ENCODE measurements at regions not wholly inside any gene's neighbourhood (a gene's known extent, or its start where the extent isn't known, plus 50 kb on each side); places are given as distances from the start of the nearest gene placed in this dataset.
A peak's percentile ranks its signal among the peaks of the same experiment; 100 is the strongest.

DNA sequence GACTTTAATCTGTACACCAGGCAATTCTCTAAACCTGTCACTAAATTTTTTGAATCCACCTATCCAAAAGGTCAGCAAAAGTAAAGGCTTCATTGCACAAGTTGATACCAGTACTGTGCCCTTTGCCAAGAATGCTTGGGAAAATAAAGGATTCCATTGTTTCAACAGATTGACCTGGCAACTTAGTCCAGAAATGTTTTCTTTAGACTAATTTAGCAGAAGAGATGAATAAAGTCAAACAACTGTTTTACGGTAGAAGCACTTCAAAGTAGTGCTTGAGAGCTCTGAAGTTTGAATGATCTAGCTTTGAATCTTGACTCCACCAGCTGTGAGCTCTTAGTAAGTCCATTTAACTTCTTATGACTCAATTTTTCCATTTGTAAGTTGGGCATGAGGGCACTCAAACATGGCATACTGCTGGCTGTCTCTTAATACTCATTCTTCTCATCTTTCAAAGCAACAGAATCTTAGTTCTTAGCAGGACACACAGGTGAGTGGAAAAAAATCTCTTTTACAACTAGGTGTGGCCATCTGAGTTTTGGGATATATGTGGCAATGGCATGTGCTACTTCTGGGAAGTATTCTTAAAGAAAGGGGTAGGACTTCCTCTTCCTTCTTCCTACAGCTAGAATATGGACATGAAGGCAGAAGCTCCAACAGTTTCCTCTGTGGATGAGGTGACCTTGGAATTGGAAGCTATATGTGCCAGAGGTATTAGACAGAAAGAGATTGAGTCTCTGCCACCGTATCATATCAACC is 55.9 kb upstream of the LOC128125822 start:
- H3K4me3 ChIP-seq, result no peak overlapping the region
- peak; percentile 67 to 86 (median 78) for ATAC-seq
- no peak for FAIRE-seq
- intact Hi-C loops (cut with DNase I), result no loop called here
- peaks cover 2 to 37% (median 21%) of the 10 kb centered on the region in 3 donors for H3K4me1 ChIP-seq
- TF ChIP-seq, protein P1, sequence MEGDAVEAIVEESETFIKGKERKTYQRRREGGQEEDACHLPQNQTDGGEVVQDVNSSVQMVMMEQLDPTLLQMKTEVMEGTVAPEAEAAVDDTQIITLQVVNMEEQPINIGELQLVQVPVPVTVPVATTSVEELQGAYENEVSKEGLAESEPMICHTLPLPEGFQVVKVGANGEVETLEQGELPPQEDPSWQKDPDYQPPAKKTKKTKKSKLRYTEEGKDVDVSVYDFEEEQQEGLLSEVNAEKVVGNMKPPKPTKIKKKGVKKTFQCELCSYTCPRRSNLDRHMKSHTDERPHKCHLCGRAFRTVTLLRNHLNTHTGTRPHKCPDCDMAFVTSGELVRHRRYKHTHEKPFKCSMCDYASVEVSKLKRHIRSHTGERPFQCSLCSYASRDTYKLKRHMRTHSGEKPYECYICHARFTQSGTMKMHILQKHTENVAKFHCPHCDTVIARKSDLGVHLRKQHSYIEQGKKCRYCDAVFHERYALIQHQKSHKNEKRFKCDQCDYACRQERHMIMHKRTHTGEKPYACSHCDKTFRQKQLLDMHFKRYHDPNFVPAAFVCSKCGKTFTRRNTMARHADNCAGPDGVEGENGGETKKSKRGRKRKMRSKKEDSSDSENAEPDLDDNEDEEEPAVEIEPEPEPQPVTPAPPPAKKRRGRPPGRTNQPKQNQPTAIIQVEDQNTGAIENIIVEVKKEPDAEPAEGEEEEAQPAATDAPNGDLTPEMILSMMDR (IDR thresholded peaks at IDR 0.05), result no peak
- no peaks in the 10 kb centered on the region for H3K36me3 ChIP-seq
- no peak for DNase-seq
- H3K27ac ChIP-seq, result peak overlapping the region; percentile 1 to 87 (median 52)
- H3K9me3 ChIP-seq, result no peaks in the 10 kb centered on the region
- no peaks in the 10 kb centered on the region for H3K27me3 ChIP-seq
- 36 to 38% methylated on average over 2 of the region's 2 CpGs for WGBS, 2 donors

DNA sequence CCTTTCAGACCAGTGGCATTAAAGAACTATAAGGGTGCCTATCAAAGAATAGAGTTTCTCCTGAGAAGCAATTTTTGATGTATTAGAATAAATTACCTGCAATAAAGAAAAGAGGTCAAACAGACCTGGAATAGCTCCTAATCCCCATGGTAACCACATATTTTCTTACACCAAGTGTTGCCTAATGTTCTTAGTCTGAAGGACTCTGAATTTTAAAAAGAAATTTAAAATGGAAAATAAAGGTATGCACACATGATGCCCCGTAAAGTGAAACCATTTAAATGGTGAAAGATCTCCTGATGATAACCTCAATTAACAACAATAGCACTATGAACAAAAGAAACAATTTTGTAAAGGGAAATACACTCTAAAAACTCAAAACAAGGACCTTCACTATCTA is 55.1 kb upstream of the LOC128125822 start:
- H3K27me3 ChIP-seq, result no peaks in the 10 kb centered on the region
- DNase-seq, result no peak
- intact Hi-C loops (cut with DNase I), result no loop called here
- peak overlapping the region in 2 of 4 donors; percentile 75 to 87 for H3K27ac ChIP-seq
- 51 to 62% methylated on average over 1 of the region's 1 CpG for WGBS, 2 donors
- TF ChIP-seq, protein P1 (IDR thresholded peaks at IDR 0.05), result no peak
- no peaks in the 10 kb centered on the region for H3K36me3 ChIP-seq
- H3K9me3 ChIP-seq, result no peaks in the 10 kb centered on the region
- peaks cover 6 to 45% (median 29%) of the 10 kb centered on the region in 3 donors for H3K4me1 ChIP-seq
- FAIRE-seq, result no peak
- ATAC-seq, result no peak
- no peak overlapping the region for H3K4me3 ChIP-seq

DNA sequence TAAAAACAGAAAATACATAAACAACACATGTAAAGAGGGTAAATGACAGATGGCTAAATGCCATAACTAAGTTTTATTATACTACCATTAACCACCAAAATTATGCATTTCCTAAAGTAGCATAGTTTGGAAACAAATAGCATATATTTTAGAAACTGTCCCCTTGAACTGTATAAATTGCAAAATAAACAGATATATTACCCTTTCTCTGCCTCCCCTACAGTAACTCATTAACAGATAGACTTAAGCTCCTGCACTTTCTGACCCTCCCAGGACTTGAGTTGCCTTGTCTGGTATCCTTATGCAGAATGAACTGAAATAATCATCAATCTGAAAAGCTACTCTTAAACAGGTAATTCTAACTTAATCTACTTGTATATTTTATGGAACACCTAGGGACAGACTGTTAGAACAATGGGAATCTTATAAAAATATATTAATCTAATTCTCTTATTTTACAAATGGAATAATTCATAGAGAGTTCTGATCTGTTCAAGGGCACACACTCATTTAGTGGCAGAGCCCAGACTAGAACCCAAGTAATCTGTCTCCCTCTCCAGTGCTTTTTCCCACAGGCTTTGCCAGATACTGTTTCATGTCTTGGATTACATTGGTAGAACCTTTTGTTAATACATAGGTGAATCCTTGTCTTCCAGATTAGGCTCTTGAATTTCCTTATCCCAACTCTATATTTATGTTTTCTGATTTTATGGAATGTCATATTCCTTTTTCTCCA is 50.6 kb upstream of the LOC128125822 start:
- Histone ChIP-seq H3K4me3 (no peak overlapping the region), H3K36me3 (no peaks in the 10 kb centered on the region), H3K27ac (peak overlapping the region in 2 of 4 donors; percentile 63 to 71), H3K27me3 (no peaks in the 10 kb centered on the region), H3K4me1 (peaks cover 10 to 43% (median 31%) of the 10 kb centered on the region in 3 donors), H3K9me3 (no peaks in the 10 kb centered on the region)
- ATAC-seq (peak in 2 of 4 donors; percentile 32 to 60), DNase-seq (no peak), FAIRE-seq (no peak)
- TF ChIP-seq, protein P1 (IDR thresholded peaks at IDR 0.05), result no peak
- intact Hi-C loops (cut with DNase I), result loop anchor here in 1 of 3 donors (10.0 kb wide), 2 partner anchors 53 to 57 kb away; partner anchors contain the start of genes LOC128125822 and PTP4A1

Measured in pancreas (tissue), 10 donors.